Esophagus muscularis mucosa (tissue), 4 donors: ENCODE measurements at regions not wholly inside any gene's neighbourhood (a gene's known extent, or its start where the extent isn't known, plus 50 kb on each side); places are given as distances from the start of the nearest gene placed in this dataset.

ENCODE experiments used
- EP300 ChIP-seq: sonication (generic); formaldehyde crosslinking; IDR thresholded peaks from one replicate; pipeline ENCODE4 v1.6.1; 2017; ENCODE audit warnings: antibody characterized with exemption
- POLR2A ChIP-seq: fragments of 450-650 bp; IDR thresholded peaks from one replicate; pipeline ENCODE4 v1.6.1; 2017; ENCODE audit warnings: antibody characterized with exemption, moderate library complexity, mild to moderate bottlenecking, low read depth
- TF ChIP-seq, protein P1 (sequence below), 3 experiments: fragments of 200-600 bp in 2 of 3; fragments of 450-650 bp in 1 of 3; sonication (generic) in 2 of 3; IDR thresholded peaks; one replicate each; pipeline ENCODE4 v1.5.1; 2017 to 2019; ENCODE audit warnings: antibody characterized with exemption in 3 of 3, mild to moderate bottlenecking in 2 of 3, moderate library complexity in 1 of 3

DNA sequence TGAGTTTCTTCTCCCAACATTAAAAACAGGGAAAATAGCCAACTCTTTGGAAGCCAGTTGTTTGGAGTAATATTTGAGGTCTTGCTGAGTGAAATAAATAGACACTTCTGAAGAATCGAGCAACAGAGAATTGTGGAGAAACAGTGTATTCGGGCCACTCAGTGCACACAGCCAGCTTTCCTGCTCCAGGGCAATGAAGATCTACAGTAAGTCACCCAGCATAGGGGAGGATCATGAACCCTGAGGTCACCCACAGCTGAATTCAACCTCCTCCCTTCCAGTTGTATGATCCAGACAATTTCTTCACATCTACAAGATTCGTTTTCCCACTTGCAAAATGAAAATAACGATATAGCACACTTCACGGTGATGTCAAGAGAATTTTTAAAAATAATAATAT is 161.7 kb upstream of the BCL6 start:
- no peak for TF ChIP-seq EP300
- TF ChIP-seq, protein P1, sequence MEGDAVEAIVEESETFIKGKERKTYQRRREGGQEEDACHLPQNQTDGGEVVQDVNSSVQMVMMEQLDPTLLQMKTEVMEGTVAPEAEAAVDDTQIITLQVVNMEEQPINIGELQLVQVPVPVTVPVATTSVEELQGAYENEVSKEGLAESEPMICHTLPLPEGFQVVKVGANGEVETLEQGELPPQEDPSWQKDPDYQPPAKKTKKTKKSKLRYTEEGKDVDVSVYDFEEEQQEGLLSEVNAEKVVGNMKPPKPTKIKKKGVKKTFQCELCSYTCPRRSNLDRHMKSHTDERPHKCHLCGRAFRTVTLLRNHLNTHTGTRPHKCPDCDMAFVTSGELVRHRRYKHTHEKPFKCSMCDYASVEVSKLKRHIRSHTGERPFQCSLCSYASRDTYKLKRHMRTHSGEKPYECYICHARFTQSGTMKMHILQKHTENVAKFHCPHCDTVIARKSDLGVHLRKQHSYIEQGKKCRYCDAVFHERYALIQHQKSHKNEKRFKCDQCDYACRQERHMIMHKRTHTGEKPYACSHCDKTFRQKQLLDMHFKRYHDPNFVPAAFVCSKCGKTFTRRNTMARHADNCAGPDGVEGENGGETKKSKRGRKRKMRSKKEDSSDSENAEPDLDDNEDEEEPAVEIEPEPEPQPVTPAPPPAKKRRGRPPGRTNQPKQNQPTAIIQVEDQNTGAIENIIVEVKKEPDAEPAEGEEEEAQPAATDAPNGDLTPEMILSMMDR (IDR thresholded peaks at IDR 0.05) = no peak
- no peak for TF ChIP-seq POLR2A
